ENCODE measurements at regions not wholly inside any gene's neighbourhood (a gene's known extent, or its start where the extent isn't known, plus 50 kb on each side); places are given as distances from the start of the nearest gene placed in this dataset.
"Not testable (repeated sequence)": the region's sequence is repeated elsewhere in the genome, so short reads cannot be mapped to it uniquely, and the experiment has no call there.

- H3K27me3 ChIP-seq (ENCODE audit: insufficient read depth, low read length); H3K4me1 ChIP-seq (ENCODE audit: insufficient read depth, low read length); H3K27ac ChIP-seq (ENCODE audit: low read depth, low read length); H3K4me3 ChIP-seq (ENCODE audit: low read length); H3K9me3 ChIP-seq (ENCODE audit: insufficient read depth, low read depth, low read length); H3K36me3 ChIP-seq (ENCODE audit: insufficient read depth, low read length); H3K9ac ChIP-seq (ENCODE audit: low read depth, low read length): not testable (repeated sequence)
- WGBS: 81% methylated on average over 11 of the region's 11 CpGs
These were observed 623.0 kb downstream of the UQCRFS1 start for GRCh38 chr19:28589991-28590411.

GRCh38 chr19:28586474-28586873, 626.5 kb downstream of the UQCRFS1 start:
- no peak overlapping the region for H3K4me3 ChIP-seq (ENCODE audit: low read length)
- H3K36me3 ChIP-seq (ENCODE audit: insufficient read depth, low read length): no peaks in the 10 kb centered on the region
- H3K27me3 ChIP-seq (ENCODE audit: insufficient read depth, low read length): no peaks in the 10 kb centered on the region
- H3K27ac ChIP-seq (ENCODE audit: low read depth, low read length): no peak overlapping the region
- H3K4me1 ChIP-seq (ENCODE audit: insufficient read depth, low read length): peaks cover 23% of the 10 kb centered on the region
- H3K9ac ChIP-seq (ENCODE audit: low read depth, low read length): no peak overlapping the region
- H3K9me3 ChIP-seq (ENCODE audit: insufficient read depth, low read depth, low read length): no peaks in the 10 kb centered on the region
- 80% methylated on average over 7 of the region's 7 CpGs for WGBS

- Histone ChIP-seq H3K9ac (ENCODE audit: low read depth, low read length) (no peak overlapping the region), H3K4me3 (ENCODE audit: low read length) (no peak overlapping the region), H3K36me3 (ENCODE audit: insufficient read depth, low read length) (no peaks in the 10 kb centered on the region), H3K27me3 (ENCODE audit: insufficient read depth, low read length) (no peaks in the 10 kb centered on the region), H3K27ac (ENCODE audit: low read depth, low read length) (no peak overlapping the region), H3K9me3 (ENCODE audit: insufficient read depth, low read depth, low read length) (no peaks in the 10 kb centered on the region), H3K4me1 (ENCODE audit: insufficient read depth, low read length) (peaks cover 27% of the 10 kb centered on the region)
- WGBS: 76% methylated on average over 4 of the region's 4 CpGs
These were observed 627.2 kb downstream of the UQCRFS1 start for GRCh38 chr19:28585796-28586195.

- WGBS: 91% methylated on average over 8 of the region's 8 CpGs
- Histone ChIP-seq H3K4me1 (ENCODE audit: insufficient read depth, low read length) (peaks cover 37% of the 10 kb centered on the region), H3K9ac (ENCODE audit: low read depth, low read length) (no peak overlapping the region), H3K4me3 (ENCODE audit: low read length) (no peak overlapping the region), H3K9me3 (ENCODE audit: insufficient read depth, low read depth, low read length) (no peaks in the 10 kb centered on the region), H3K27me3 (ENCODE audit: insufficient read depth, low read length) (no peaks in the 10 kb centered on the region), H3K36me3 (ENCODE audit: insufficient read depth, low read length) (no peaks in the 10 kb centered on the region), H3K27ac (ENCODE audit: low read depth, low read length) (no peak overlapping the region)
These were observed 629.2 kb downstream of the UQCRFS1 start for GRCh38 chr19:28583713-28584112.

GRCh38 chr19:28583242-28583641, 629.7 kb downstream of the UQCRFS1 start:
- 86% methylated on average over 3 of the region's 3 CpGs for WGBS

GRCh38 chr19:28582796-28583195, 630.2 kb downstream of the UQCRFS1 start:
- Histone ChIP-seq H3K27ac (ENCODE audit: low read depth, low read length) (no peak overlapping the region), H3K36me3 (ENCODE audit: insufficient read depth, low read length) (no peaks in the 10 kb centered on the region), H3K27me3 (ENCODE audit: insufficient read depth, low read length) (no peaks in the 10 kb centered on the region), H3K9ac (ENCODE audit: low read depth, low read length) (no peak overlapping the region), H3K4me3 (ENCODE audit: low read length) (no peak overlapping the region), H3K4me1 (ENCODE audit: insufficient read depth, low read length) (peaks cover 37% of the 10 kb centered on the region), H3K9me3 (ENCODE audit: insufficient read depth, low read depth, low read length) (no peaks in the 10 kb centered on the region)
- 20% methylated on average over 2 of the region's 2 CpGs for WGBS

More at GRCh38 chr19:28583242-28583641, 629.7 kb downstream of the UQCRFS1 start:
- H3K4me3 ChIP-seq (ENCODE audit: low read length): no peak overlapping the region
- H3K9ac ChIP-seq (ENCODE audit: low read depth, low read length): no peak overlapping the region
- no peaks in the 10 kb centered on the region for H3K27me3 ChIP-seq (ENCODE audit: insufficient read depth, low read length)
- no peaks in the 10 kb centered on the region for H3K9me3 ChIP-seq (ENCODE audit: insufficient read depth, low read depth, low read length)
- no peak overlapping the region for H3K27ac ChIP-seq (ENCODE audit: low read depth, low read length)
- H3K36me3 ChIP-seq (ENCODE audit: insufficient read depth, low read length): no peaks in the 10 kb centered on the region
- peaks cover 37% of the 10 kb centered on the region for H3K4me1 ChIP-seq (ENCODE audit: insufficient read depth, low read length)

GRCh38 chr19:28582344-28582743, 630.6 kb downstream of the UQCRFS1 start:
- Histone ChIP-seq H3K9ac (ENCODE audit: low read depth, low read length) (no peak overlapping the region), H3K4me1 (ENCODE audit: insufficient read depth, low read length) (peaks cover 37% of the 10 kb centered on the region), H3K27ac (ENCODE audit: low read depth, low read length) (peak overlapping the region; percentile 50; the same call in 1 of the 2 replicates), H3K27me3 (ENCODE audit: insufficient read depth, low read length) (no peaks in the 10 kb centered on the region), H3K9me3 (ENCODE audit: insufficient read depth, low read depth, low read length) (no peaks in the 10 kb centered on the region), H3K36me3 (ENCODE audit: insufficient read depth, low read length) (no peaks in the 10 kb centered on the region), H3K4me3 (ENCODE audit: low read length) (no peak overlapping the region)
- WGBS: 92% methylated on average over 6 of the region's 6 CpGs

GRCh38 chr19:28581468-28581770, 631.5 kb downstream of the UQCRFS1 start:
- 61% methylated on average over 4 of the region's 4 CpGs for WGBS
- Histone ChIP-seq H3K9ac (ENCODE audit: low read depth, low read length) (no peak overlapping the region), H3K4me1 (ENCODE audit: insufficient read depth, low read length) (peaks cover 37% of the 10 kb centered on the region), H3K27me3 (ENCODE audit: insufficient read depth, low read length) (no peaks in the 10 kb centered on the region), H3K27ac (ENCODE audit: low read depth, low read length) (peak overlapping the region; percentile 85; the same call in 1 of the 2 replicates), H3K36me3 (ENCODE audit: insufficient read depth, low read length) (no peaks in the 10 kb centered on the region), H3K9me3 (ENCODE audit: insufficient read depth, low read depth, low read length) (no peaks in the 10 kb centered on the region), H3K4me3 (ENCODE audit: low read length) (no peak overlapping the region)

- Histone ChIP-seq H3K4me3 (ENCODE audit: low read length) (no peak overlapping the region), H3K36me3 (ENCODE audit: insufficient read depth, low read length) (no peaks in the 10 kb centered on the region), H3K27me3 (ENCODE audit: insufficient read depth, low read length) (no peaks in the 10 kb centered on the region), H3K4me1 (ENCODE audit: insufficient read depth, low read length) (peaks cover 37% of the 10 kb centered on the region), H3K9me3 (ENCODE audit: insufficient read depth, low read depth, low read length) (no peaks in the 10 kb centered on the region), H3K27ac (ENCODE audit: low read depth, low read length) (no peak overlapping the region), H3K9ac (ENCODE audit: low read depth, low read length) (no peak overlapping the region)
- WGBS: 88% methylated on average over 6 of the region's 6 CpGs
These were observed 634.0 kb downstream of the UQCRFS1 start for GRCh38 chr19:28578786-28579505.

- no peaks in the 10 kb centered on the region for H3K27me3 ChIP-seq (ENCODE audit: insufficient read depth, low read length)
- WGBS: 97% methylated on average over 6 of the region's 8 CpGs
- H3K9ac ChIP-seq (ENCODE audit: low read depth, low read length): no peak overlapping the region
- H3K4me1 ChIP-seq (ENCODE audit: insufficient read depth, low read length): peaks cover 30% of the 10 kb centered on the region
- no peak overlapping the region for H3K27ac ChIP-seq (ENCODE audit: low read depth, low read length)
- H3K36me3 ChIP-seq (ENCODE audit: insufficient read depth, low read length): no peaks in the 10 kb centered on the region
- H3K4me3 ChIP-seq (ENCODE audit: low read length): no peak overlapping the region
- no peaks in the 10 kb centered on the region for H3K9me3 ChIP-seq (ENCODE audit: insufficient read depth, low read depth, low read length)
These were observed 634.7 kb downstream of the UQCRFS1 start for GRCh38 chr19:28578208-28578607.

GRCh38 chr19:28577666-28578065, 635.3 kb downstream of the UQCRFS1 start:
- H3K4me3 ChIP-seq (ENCODE audit: low read length): no peak overlapping the region
- WGBS: 91% methylated on average over 6 of the region's 6 CpGs
- no peaks in the 10 kb centered on the region for H3K9me3 ChIP-seq (ENCODE audit: insufficient read depth, low read depth, low read length)
- H3K27me3 ChIP-seq (ENCODE audit: insufficient read depth, low read length): no peaks in the 10 kb centered on the region
- H3K36me3 ChIP-seq (ENCODE audit: insufficient read depth, low read length): no peaks in the 10 kb centered on the region
- no peak overlapping the region for H3K9ac ChIP-seq (ENCODE audit: low read depth, low read length)
- no peak overlapping the region for H3K27ac ChIP-seq (ENCODE audit: low read depth, low read length)
- H3K4me1 ChIP-seq (ENCODE audit: insufficient read depth, low read length): peaks cover 25% of the 10 kb centered on the region

- Histone ChIP-seq H3K36me3 (ENCODE audit: insufficient read depth, low read length) (no peaks in the 10 kb centered on the region), H3K4me3 (ENCODE audit: low read length) (no peak overlapping the region), H3K9me3 (ENCODE audit: insufficient read depth, low read depth, low read length) (no peaks in the 10 kb centered on the region), H3K27me3 (ENCODE audit: insufficient read depth, low read length) (no peaks in the 10 kb centered on the region), H3K27ac (ENCODE audit: low read depth, low read length) (no peak overlapping the region), H3K9ac (ENCODE audit: low read depth, low read length) (no peak overlapping the region), H3K4me1 (ENCODE audit: insufficient read depth, low read length) (peaks cover 21% of the 10 kb centered on the region)
- WGBS: 85% methylated on average over 2 of the region's 2 CpGs
These were observed 635.7 kb downstream of the UQCRFS1 start for GRCh38 chr19:28577233-28577632.
